ENCODE measurements at regions not wholly inside any gene's neighbourhood (a gene's known extent, or its start where the extent isn't known, plus 50 kb on each side); places are given as distances from the start of the nearest gene placed in this dataset.
A peak's percentile ranks its signal among the peaks of the same experiment; 100 is the strongest.

DNA sequence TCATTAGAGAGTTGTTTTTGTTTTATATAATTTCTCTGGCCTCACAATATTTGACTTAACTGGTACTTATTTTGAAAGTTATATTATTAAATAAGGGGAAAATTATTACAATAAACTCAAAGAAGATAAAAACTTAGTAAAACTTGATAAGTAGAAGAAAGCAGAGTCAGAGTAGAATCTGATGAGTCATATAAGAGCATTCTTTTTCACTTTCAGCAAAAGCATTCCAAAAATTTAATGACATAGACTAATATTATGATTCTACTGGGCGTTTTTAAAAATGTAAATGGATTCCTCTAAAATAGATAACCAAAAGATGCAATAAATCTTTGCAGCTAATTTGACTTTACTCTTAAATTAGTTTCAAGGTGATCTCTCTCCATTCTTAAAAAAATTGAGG is 366.3 kb upstream of the IMPG1 start:
- Histone ChIP-seq H3K27me3 (ENCODE audit: insufficient read depth, poor library complexity, severe bottlenecking) (no peaks in the 10 kb centered on the region), H3K27ac (replicated peaks) (no peak overlapping the region), H3K4me3 (replicated peaks; ENCODE audit: insufficient read depth, low read length) (no peak overlapping the region)
- no peak for TF ChIP-seq POLR2AphosphoS5 (IDR thresholded peaks at IDR 0.05; ENCODE audit: low read depth)
- no peak for DNase-seq (ENCODE audit: low read depth in 1 of 2, low spot score in 1 of 2)

- peak; percentile 88 for TF ChIP-seq SPI1 (IDR thresholded peaks at IDR 0.05; ENCODE audit: borderline replicate concordance, low read depth)
- TF ChIP-seq, protein P1, sequence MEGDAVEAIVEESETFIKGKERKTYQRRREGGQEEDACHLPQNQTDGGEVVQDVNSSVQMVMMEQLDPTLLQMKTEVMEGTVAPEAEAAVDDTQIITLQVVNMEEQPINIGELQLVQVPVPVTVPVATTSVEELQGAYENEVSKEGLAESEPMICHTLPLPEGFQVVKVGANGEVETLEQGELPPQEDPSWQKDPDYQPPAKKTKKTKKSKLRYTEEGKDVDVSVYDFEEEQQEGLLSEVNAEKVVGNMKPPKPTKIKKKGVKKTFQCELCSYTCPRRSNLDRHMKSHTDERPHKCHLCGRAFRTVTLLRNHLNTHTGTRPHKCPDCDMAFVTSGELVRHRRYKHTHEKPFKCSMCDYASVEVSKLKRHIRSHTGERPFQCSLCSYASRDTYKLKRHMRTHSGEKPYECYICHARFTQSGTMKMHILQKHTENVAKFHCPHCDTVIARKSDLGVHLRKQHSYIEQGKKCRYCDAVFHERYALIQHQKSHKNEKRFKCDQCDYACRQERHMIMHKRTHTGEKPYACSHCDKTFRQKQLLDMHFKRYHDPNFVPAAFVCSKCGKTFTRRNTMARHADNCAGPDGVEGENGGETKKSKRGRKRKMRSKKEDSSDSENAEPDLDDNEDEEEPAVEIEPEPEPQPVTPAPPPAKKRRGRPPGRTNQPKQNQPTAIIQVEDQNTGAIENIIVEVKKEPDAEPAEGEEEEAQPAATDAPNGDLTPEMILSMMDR (IDR thresholded peaks at IDR 0.05; ENCODE audit: insufficient read depth, low read length): no peak
- H3K27me3 ChIP-seq (ENCODE audit: insufficient read depth, poor library complexity, severe bottlenecking): no peaks in the 10 kb centered on the region
- H3K4me3 ChIP-seq (replicated peaks; ENCODE audit: insufficient read depth, low read length): no peak overlapping the region
- no peak overlapping the region for H3K27ac ChIP-seq (replicated peaks)
- peak in 1 of 2 experiments; percentile 32 for DNase-seq (ENCODE audit: low read depth in 1 of 2, low spot score in 1 of 2)
Measured at GRCh38 chr6:76435174-76435573, 362.7 kb upstream of the IMPG1 start.

DNA sequence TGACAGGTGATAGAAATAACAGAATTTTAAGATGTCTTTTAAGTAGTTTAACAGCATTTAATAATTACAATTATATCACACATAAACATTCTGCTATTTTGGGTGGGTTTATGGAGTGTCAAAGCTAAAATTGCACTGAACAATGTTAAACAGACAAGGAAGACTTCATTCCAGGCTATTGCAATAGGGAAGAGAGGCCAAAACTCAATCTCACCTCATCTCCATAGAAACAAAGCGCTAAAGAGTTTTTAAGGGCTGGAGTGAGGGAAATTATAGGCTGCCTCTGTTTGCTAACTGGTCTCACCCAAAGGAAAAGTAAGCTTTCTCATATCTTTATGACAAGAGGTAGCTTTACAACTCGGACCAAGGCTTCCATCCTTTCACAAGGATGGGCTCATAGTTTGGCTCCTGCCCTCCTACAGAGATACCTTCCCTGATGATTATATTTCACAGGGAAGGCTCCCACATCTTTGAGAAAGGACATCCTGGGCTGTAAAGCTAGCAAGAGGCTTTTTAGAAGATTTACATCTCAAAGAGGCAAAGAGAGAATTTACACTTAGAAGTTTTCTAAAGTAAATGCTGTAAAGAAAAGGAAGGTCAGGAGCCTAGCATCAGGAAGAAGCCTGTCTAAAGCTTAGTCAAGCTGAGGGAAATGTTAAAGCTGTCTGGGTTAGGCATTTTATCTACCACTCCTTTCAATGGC is 350.2 kb upstream of the IMPG1 start:
- TF ChIP-seq SPI1 (IDR thresholded peaks at IDR 0.05; ENCODE audit: borderline replicate concordance, low read depth) (no peak), POLR2AphosphoS5 (IDR thresholded peaks at IDR 0.05; ENCODE audit: low read depth) (no peak), GABPA (IDR thresholded peaks at IDR 0.05; ENCODE audit: low read depth) (no peak)
- TF ChIP-seq, protein P1 (IDR thresholded peaks at IDR 0.05; ENCODE audit: insufficient read depth, low read length): no peak
- TF ChIP-seq, protein P2, sequence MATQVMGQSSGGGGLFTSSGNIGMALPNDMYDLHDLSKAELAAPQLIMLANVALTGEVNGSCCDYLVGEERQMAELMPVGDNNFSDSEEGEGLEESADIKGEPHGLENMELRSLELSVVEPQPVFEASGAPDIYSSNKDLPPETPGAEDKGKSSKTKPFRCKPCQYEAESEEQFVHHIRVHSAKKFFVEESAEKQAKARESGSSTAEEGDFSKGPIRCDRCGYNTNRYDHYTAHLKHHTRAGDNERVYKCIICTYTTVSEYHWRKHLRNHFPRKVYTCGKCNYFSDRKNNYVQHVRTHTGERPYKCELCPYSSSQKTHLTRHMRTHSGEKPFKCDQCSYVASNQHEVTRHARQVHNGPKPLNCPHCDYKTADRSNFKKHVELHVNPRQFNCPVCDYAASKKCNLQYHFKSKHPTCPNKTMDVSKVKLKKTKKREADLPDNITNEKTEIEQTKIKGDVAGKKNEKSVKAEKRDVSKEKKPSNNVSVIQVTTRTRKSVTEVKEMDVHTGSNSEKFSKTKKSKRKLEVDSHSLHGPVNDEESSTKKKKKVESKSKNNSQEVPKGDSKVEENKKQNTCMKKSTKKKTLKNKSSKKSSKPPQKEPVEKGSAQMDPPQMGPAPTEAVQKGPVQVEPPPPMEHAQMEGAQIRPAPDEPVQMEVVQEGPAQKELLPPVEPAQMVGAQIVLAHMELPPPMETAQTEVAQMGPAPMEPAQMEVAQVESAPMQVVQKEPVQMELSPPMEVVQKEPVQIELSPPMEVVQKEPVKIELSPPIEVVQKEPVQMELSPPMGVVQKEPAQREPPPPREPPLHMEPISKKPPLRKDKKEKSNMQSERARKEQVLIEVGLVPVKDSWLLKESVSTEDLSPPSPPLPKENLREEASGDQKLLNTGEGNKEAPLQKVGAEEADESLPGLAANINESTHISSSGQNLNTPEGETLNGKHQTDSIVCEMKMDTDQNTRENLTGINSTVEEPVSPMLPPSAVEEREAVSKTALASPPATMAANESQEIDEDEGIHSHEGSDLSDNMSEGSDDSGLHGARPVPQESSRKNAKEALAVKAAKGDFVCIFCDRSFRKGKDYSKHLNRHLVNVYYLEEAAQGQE (IDR thresholded peaks at IDR 0.05; ENCODE audit: insufficient replicate concordance, low read depth): no peak

DNA sequence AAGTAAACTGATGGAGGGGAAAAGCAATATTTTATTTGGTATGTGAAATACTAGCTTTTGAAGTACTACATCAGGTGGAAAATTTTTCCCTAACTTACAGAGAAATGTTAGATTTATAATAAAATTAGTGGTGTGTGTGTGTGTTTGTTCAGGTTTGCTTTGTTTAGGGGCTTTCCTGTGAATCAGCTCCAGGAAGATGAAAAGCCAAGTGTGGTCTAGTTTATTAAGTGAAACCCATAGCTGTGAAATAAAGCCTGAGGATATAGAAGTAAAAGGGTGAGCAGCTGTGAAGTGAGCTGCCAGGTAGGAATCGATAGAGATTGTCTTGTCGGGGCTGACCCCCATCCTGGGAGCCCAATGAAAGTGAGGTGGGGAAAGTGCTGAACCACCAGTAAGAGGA is 347.6 kb upstream of the IMPG1 start:
- Histone ChIP-seq H3K27ac (replicated peaks) (no peak overlapping the region), H3K4me3 (replicated peaks; ENCODE audit: insufficient read depth, low read length) (no peak overlapping the region), H3K27me3 (ENCODE audit: insufficient read depth, poor library complexity, severe bottlenecking) (no peaks in the 10 kb centered on the region)
- DNase-seq (ENCODE audit: low read depth in 1 of 2, low spot score in 1 of 2): no peak
- TF ChIP-seq POLR2AphosphoS5 (IDR thresholded peaks at IDR 0.05; ENCODE audit: low read depth): no peak
- TF ChIP-seq, protein P2 (IDR thresholded peaks at IDR 0.05; ENCODE audit: insufficient replicate concordance, low read depth): no peak
- TF ChIP-seq GABPA (IDR thresholded peaks at IDR 0.05; ENCODE audit: low read depth): no peak
- TF ChIP-seq, protein P1 (IDR thresholded peaks at IDR 0.05; ENCODE audit: insufficient read depth, low read length): no peak
- TF ChIP-seq SPI1 (IDR thresholded peaks at IDR 0.05; ENCODE audit: borderline replicate concordance, low read depth): no peak

More for the DNA sequence above, 350.2 kb upstream of the IMPG1 start:
- DNase-seq (ENCODE audit: low read depth in 1 of 2, low spot score in 1 of 2): no peak
- Histone ChIP-seq H3K27me3 (ENCODE audit: insufficient read depth, poor library complexity, severe bottlenecking) (no peaks in the 10 kb centered on the region), H3K4me3 (replicated peaks; ENCODE audit: insufficient read depth, low read length) (no peak overlapping the region), H3K27ac (replicated peaks) (no peak overlapping the region)

All from HL-60 (cell line).